RWPE2 (cell line): ENCODE measurements at regions not wholly inside any gene's neighbourhood (a gene's known extent, or its start where the extent isn't known, plus 50 kb on each side); places are given as distances from the start of the nearest gene placed in this dataset.

Experiments
- ATAC-seq: fragments of 200-7000 bp; cut with Tn5 transposase; 3 replicates; pipeline ENCODE4 v1.9.1; 2021; ENCODE audit warnings: low read depth
- DNase-seq: peaks from one replicate; pipeline ENCODE4 v3.0.0-alpha.2; 2020; ENCODE audit warnings: low spot score
- H3K27ac ChIP-seq: fragments of 450-650 bp; 2 replicates; pipeline ENCODE4 v1.5.1; 2017; ENCODE audit warnings: mild to moderate bottlenecking; ENCODE audit not compliant: poor library complexity, severe bottlenecking
- H3K27me3 ChIP-seq: fragments of 250-450 bp; sonication (Bioruptor Pico); 2 replicates; pipeline ENCODE4 v1.5.1; 2021; ENCODE audit warnings: mild to moderate bottlenecking, moderate library complexity; ENCODE audit not compliant: insufficient read depth, poor library complexity, severe bottlenecking
- H3K36me3 ChIP-seq: fragments of 250-450 bp; sonication (Bioruptor Pico); 2 replicates; pipeline ENCODE4 v1.5.1; 2020; ENCODE audit warnings: low read depth, mild to moderate bottlenecking, moderate library complexity
- H3K4me1 ChIP-seq: fragments of 250-450 bp; sonication (Bioruptor Pico); 2 replicates; pipeline ENCODE4 v1.5.1; 2021; ENCODE audit warnings: mild to moderate bottlenecking, moderate library complexity; ENCODE audit not compliant: insufficient read depth, poor library complexity, severe bottlenecking
- H3K4me3 ChIP-seq: fragments of 250-450 bp; sonication (Bioruptor Pico); 2 replicates; pipeline ENCODE4 v1.5.1; 2021; ENCODE audit warnings: mild to moderate bottlenecking, moderate library complexity; ENCODE audit not compliant: severe bottlenecking
- H3K9me3 ChIP-seq: fragments of 250-450 bp; sonication (Bioruptor Pico); 2 replicates; pipeline ENCODE4 v1.5.1; 2021; ENCODE audit warnings: mild to moderate bottlenecking, moderate library complexity; ENCODE audit not compliant: severe bottlenecking
- CTCF ChIP-seq: fragments of 450-650 bp; IDR thresholded peaks from one replicate; pipeline ENCODE4 v1.5.1; 2017; ENCODE audit warnings: mild to moderate bottlenecking, moderate library complexity; ENCODE audit not compliant: poor library complexity, severe bottlenecking

GRCh38 chr5:155181542-155181941 lies 168.0 kb downstream of the KIF4B start:
- TF ChIP-seq CTCF: no peak

GRCh38 chr5:155189476-155189875 lies 175.9 kb downstream of the KIF4B start:
- H3K27ac ChIP-seq: no peak overlapping the region

More at GRCh38 chr5:155181542-155181941, 168.0 kb downstream of the KIF4B start:
- DNase-seq (no peak), ATAC-seq (no peak)
- Histone ChIP-seq H3K27ac (no peak overlapping the region), H3K4me1 (no peaks in the 10 kb centered on the region), H3K4me3 (no peak overlapping the region), H3K36me3 (no peaks in the 10 kb centered on the region), H3K9me3 (no peaks in the 10 kb centered on the region), H3K27me3 (no peaks in the 10 kb centered on the region)

DNA sequence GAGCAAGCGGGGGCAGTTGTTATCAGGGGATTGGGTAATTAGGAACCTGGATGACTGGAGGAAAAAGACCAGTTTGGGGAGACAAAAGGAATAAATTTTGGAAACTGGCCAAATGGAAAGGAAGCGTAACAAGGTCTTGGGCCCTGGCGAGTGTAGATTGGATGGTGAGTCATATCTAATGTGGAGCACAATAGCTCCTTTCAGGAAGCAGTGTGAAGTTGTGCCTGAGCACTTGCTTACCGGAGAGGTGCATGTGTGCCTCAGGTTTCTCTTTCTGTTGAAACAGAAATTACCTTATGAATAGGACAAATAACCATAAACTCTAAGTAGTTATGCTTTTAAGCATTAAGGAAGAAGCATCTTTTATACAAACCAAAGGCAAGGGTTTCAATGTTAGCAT lies 176.4 kb downstream of the KIF4B start:
- Histone ChIP-seq H3K9me3 (no peaks in the 10 kb centered on the region), H3K27me3 (no peaks in the 10 kb centered on the region), H3K4me1 (no peaks in the 10 kb centered on the region), H3K36me3 (no peaks in the 10 kb centered on the region), H3K4me3 (no peak overlapping the region), H3K27ac (no peak overlapping the region)
- DNase-seq (no peak), ATAC-seq (peak; percentile 71)
- TF ChIP-seq CTCF: no peak

More at GRCh38 chr5:155189476-155189875, 175.9 kb downstream of the KIF4B start:
- Histone ChIP-seq H3K9me3 (no peaks in the 10 kb centered on the region), H3K4me1 (no peaks in the 10 kb centered on the region), H3K36me3 (no peaks in the 10 kb centered on the region), H3K4me3 (no peak overlapping the region), H3K27me3 (no peaks in the 10 kb centered on the region)
- no peak for DNase-seq
- no peak for TF ChIP-seq CTCF
- ATAC-seq: no peak

- H3K27me3 ChIP-seq: no peaks in the 10 kb centered on the region
- no peak overlapping the region for H3K4me3 ChIP-seq
- H3K36me3 ChIP-seq: no peaks in the 10 kb centered on the region
- DNase-seq (no peak), ATAC-seq (peak; percentile 75)
- TF ChIP-seq CTCF: no peak
- no peak overlapping the region for H3K27ac ChIP-seq
- no peaks in the 10 kb centered on the region for H3K9me3 ChIP-seq
- no peaks in the 10 kb centered on the region for H3K4me1 ChIP-seq
Observed at GRCh38 chr5:155193029-155193428, 179.5 kb downstream of the KIF4B start.

- Histone ChIP-seq H3K36me3 (no peaks in the 10 kb centered on the region), H3K4me3 (no peak overlapping the region), H3K27ac (no peak overlapping the region), H3K9me3 (no peaks in the 10 kb centered on the region), H3K4me1 (no peaks in the 10 kb centered on the region), H3K27me3 (no peaks in the 10 kb centered on the region)
- TF ChIP-seq CTCF: no peak
- ATAC-seq (no peak), DNase-seq (no peak)
Observed at GRCh38 chr5:155193483-155194107, 180.0 kb downstream of the KIF4B start.
